NCI-H2171 (cell line): ENCODE measurements at regions not wholly inside any gene's neighbourhood (a gene's known extent, or its start where the extent isn't known, plus 50 kb on each side); places are given as distances from the start of the nearest gene placed in this dataset.
"Not testable (repeated sequence)": the region's sequence is repeated elsewhere in the genome, so short reads cannot be mapped to it uniquely, and the experiment has no call there.

Experiments used
- DNase-seq: peaks from one replicate; lab custom pipeline; 2025; lab: John Stamatoyannopoulos, UW

GRCh38 chr10:47166808-47167581 lies 133.0 kb upstream of the GDF10 start:
- not testable (repeated sequence) for DNase-seq

- no peak for DNase-seq
These were observed 132.4 kb upstream of the GDF10 start for GRCh38 chr10:47167591-47167990.

- no peak for DNase-seq
These were observed 130.4 kb upstream of the GDF10 start for GRCh38 chr10:47169581-47169980.

GRCh38 chr10:47173929-47174442 lies 126.0 kb upstream of the GDF10 start:
- DNase-seq = no peak

GRCh38 chr10:47175181-47176123 lies 124.5 kb upstream of the GDF10 start:
- DNase-seq = no peak

GRCh38 chr10:47176206-47176902 lies 123.6 kb upstream of the GDF10 start:
- peak; percentile 6 for DNase-seq

- DNase-seq = no peak
These were observed 122.8 kb upstream of the GDF10 start for GRCh38 chr10:47176903-47177868.

- no peak for DNase-seq
These were observed 121.3 kb upstream of the GDF10 start for GRCh38 chr10:47178537-47179290.

- no peak for DNase-seq
These were observed 120.7 kb upstream of the GDF10 start for GRCh38 chr10:47179291-47179647.

GRCh38 chr10:47181052-47181849 lies 118.7 kb upstream of the GDF10 start:
- no peak for DNase-seq

GRCh38 chr10:47182934-47183703 lies 116.9 kb upstream of the GDF10 start:
- no peak for DNase-seq

GRCh38 chr10:47183704-47184041 lies 116.3 kb upstream of the GDF10 start:
- no peak for DNase-seq

- DNase-seq = no peak
These were observed 115.7 kb upstream of the GDF10 start for GRCh38 chr10:47184273-47184672.

- DNase-seq = no peak
These were observed 115.2 kb upstream of the GDF10 start for GRCh38 chr10:47184724-47185330.

GRCh38 chr10:47186941-47187340 lies 113.1 kb upstream of the GDF10 start:
- DNase-seq = no peak

- no peak for DNase-seq
These were observed 112.4 kb upstream of the GDF10 start for GRCh38 chr10:47187592-47187991.

- no peak for DNase-seq
These were observed 111.8 kb upstream of the GDF10 start for GRCh38 chr10:47188156-47188555.

GRCh38 chr10:47189802-47190201 lies 110.2 kb upstream of the GDF10 start:
- no peak for DNase-seq
